Prostate gland (tissue), 2 donors: ENCODE measurements at regions not wholly inside any gene's neighbourhood (a gene's known extent, or its start where the extent isn't known, plus 50 kb on each side); places are given as distances from the start of the nearest gene placed in this dataset.

Experiments used
- DNase-seq: peaks from one replicate; pipeline ENCODE4 v3.0.0-alpha.2; 2019; ENCODE audit warnings: low spot score
- H3K27ac ChIP-seq, 2 donors: fragments of 200-600 bp; sonication (generic); 2 replicates each; pipeline ENCODE4 v1.5.1; 2017 to 2019
- H3K27me3 ChIP-seq: fragments of 200-600 bp; sonication (generic); replicated peaks from 2 replicates; pipeline ENCODE4 v1.5.1; 2019; ENCODE audit not compliant: insufficient read depth
- H3K36me3 ChIP-seq, 2 donors: fragments of 200-600 bp; sonication (generic); 1 replicate in 1 of 2; 2 replicates in 1 of 2; pipeline versions ENCODE4 v1.5.1 to v1.8.1; 2017 to 2019
- H3K4me1 ChIP-seq: fragments of 200-600 bp; sonication (generic); replicated peaks from 2 replicates; pipeline ENCODE4 v1.5.1; 2019
- H3K4me3 ChIP-seq, 2 donors: fragments of 200-600 bp; sonication (generic); 2 replicates each; pipeline ENCODE4 v1.5.1; 2017 to 2019
- H3K9me3 ChIP-seq: fragments of 200-600 bp; sonication (generic); 2 replicates; pipeline ENCODE4 v1.5.1; 2017
- CTCF ChIP-seq, 4 experiments: fragments of 200-600 bp in 2 of 4; fragments of 450-650 bp in 2 of 4; sonication (generic) in 2 of 4; IDR thresholded peaks; 1 replicate in 3 of 4; 2 replicates in 1 of 4; pipeline ENCODE4 v1.5.1; 2016 to 2019; ENCODE audit warnings: antibody characterized with exemption in 4 of 4, mild to moderate bottlenecking in 2 of 4, moderate library complexity in 2 of 4
- POLR2A ChIP-seq: fragments of 450-650 bp; IDR thresholded peaks from one replicate; pipeline ENCODE4 v1.6.1; 2016; ENCODE audit warnings: antibody characterized with exemption, mild to moderate bottlenecking
- POLR2AphosphoS5 ChIP-seq: sonication (generic); formaldehyde crosslinking; IDR thresholded peaks from one replicate; pipeline ENCODE4 v1.6.1; 2017; ENCODE audit warnings: antibody characterized with exemption
- WGBS: methylation state at CpG from one replicate; pipeline ENCODE4 v1.1.5; 2018; 5-methylcytosine and 5-hydroxymethylcytosine counted together
- intact Hi-C: fragments of 100-400 bp; cut with DNase I; formaldehyde crosslinking; loops from one replicate; pipeline ENCODE4 v1.14.2; 2022

- intact Hi-C loops: no loop called here
Measured at GRCh38 chr17:77890771-77891170, 67.7 kb upstream of the TNRC6C start.

GRCh38 chr17:77891602-77892001 is 66.9 kb upstream of the TNRC6C start:
- Histone ChIP-seq H3K4me1 (no peaks in the 10 kb centered on the region), H3K36me3 (no peaks in the 10 kb centered on the region), H3K4me3 (no peak overlapping the region), H3K27me3 (no peaks in the 10 kb centered on the region), H3K27ac (no peak overlapping the region), H3K9me3 (no peaks in the 10 kb centered on the region)
- 74% methylated on average over 8 of the region's 8 CpGs for whole genome bisulfite sequencing
- TF ChIP-seq CTCF (IDR thresholded peaks at IDR 0.05) (no peak), POLR2A (no peak), POLR2AphosphoS5 (no peak)
- no peak for DNase-seq
- intact Hi-C loops: no loop called here

More at GRCh38 chr17:77890771-77891170, 67.7 kb upstream of the TNRC6C start:
- Histone ChIP-seq H3K27ac (no peak overlapping the region), H3K9me3 (no peaks in the 10 kb centered on the region), H3K36me3 (no peaks in the 10 kb centered on the region), H3K4me3 (no peak overlapping the region), H3K27me3 (no peaks in the 10 kb centered on the region), H3K4me1 (no peaks in the 10 kb centered on the region)
- TF ChIP-seq POLR2A (no peak), CTCF (IDR thresholded peaks at IDR 0.05) (no peak), POLR2AphosphoS5 (no peak)
- WGBS: 96% methylated on average over 3 of the region's 3 CpGs
- no peak for DNase-seq

- H3K4me1 ChIP-seq: no peaks in the 10 kb centered on the region
- WGBS: 97% methylated on average over 7 of the region's 7 CpGs
Measured at GRCh38 chr17:77892031-77892430, 66.5 kb upstream of the TNRC6C start.

GRCh38 chr17:77892469-77893143 is 65.9 kb upstream of the TNRC6C start:
- Histone ChIP-seq H3K4me3 (no peak overlapping the region), H3K27me3 (no peaks in the 10 kb centered on the region), H3K36me3 (no peaks in the 10 kb centered on the region), H3K9me3 (no peaks in the 10 kb centered on the region), H3K4me1 (no peaks in the 10 kb centered on the region), H3K27ac (no peak overlapping the region)
- DNase-seq: no peak
- no peak for TF ChIP-seq CTCF (IDR thresholded peaks at IDR 0.05)
- no peak for TF ChIP-seq POLR2AphosphoS5
- TF ChIP-seq POLR2A: no peak
- WGBS: 93% methylated on average over 22 of the region's 22 CpGs
- intact Hi-C loops: no loop called here

More at GRCh38 chr17:77892031-77892430, 66.5 kb upstream of the TNRC6C start:
- H3K27me3 ChIP-seq: no peaks in the 10 kb centered on the region
- no peak for TF ChIP-seq POLR2AphosphoS5
- TF ChIP-seq CTCF (IDR thresholded peaks at IDR 0.05): no peak
- no peak for TF ChIP-seq POLR2A
- H3K9me3 ChIP-seq: no peaks in the 10 kb centered on the region
- H3K4me3 ChIP-seq: no peak overlapping the region
- no peak for DNase-seq
- intact Hi-C loops: no loop called here
- no peaks in the 10 kb centered on the region for H3K36me3 ChIP-seq
- H3K27ac ChIP-seq: no peak overlapping the region
